ENCODE measurements at regions not wholly inside any gene's neighbourhood (a gene's known extent, or its start where the extent isn't known, plus 50 kb on each side); places are given as distances from the start of the nearest gene placed in this dataset. TPM values are rescaled to one million over a fixed set of nuclear protein-coding genes. Genes with fewer than 3 reads are reported as not detected.
"Not testable (repeated sequence)": the region's sequence is repeated elsewhere in the genome, so short reads cannot be mapped to it uniquely, and the experiment has no call there.

DNA sequence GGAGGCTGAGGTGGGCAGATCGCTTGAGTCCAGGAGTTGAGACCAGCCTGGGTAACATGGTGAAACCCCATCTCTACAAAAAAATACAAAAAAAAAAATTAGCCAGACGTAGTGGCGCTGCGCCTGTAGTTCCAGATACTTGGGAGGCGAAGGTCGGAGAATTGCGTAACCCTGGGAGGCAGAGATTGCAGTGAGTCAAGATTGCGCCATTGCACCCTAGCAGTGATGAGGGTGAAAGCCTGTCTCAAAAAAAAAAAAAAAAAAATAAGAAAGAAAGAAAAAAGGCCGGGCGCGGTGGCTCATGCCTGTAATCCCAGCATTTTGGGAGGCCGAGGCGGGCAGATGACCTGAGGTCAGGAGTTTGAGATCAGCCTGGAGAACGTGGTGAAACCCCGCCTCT is 85.3 kb upstream of the XIST start:
- H3K36me3 ChIP-seq (ENCODE audit: insufficient read depth); H3K27ac ChIP-seq (ENCODE audit: low read depth); DNase-seq (ENCODE audit: extremely low spot score); H3K4me1 ChIP-seq (ENCODE audit: insufficient read depth); H3K4me3 ChIP-seq (ENCODE audit: low read depth, low read length): not testable (repeated sequence)
- 94% methylated on average over 15 of the region's 15 CpGs for WGBS

DNA sequence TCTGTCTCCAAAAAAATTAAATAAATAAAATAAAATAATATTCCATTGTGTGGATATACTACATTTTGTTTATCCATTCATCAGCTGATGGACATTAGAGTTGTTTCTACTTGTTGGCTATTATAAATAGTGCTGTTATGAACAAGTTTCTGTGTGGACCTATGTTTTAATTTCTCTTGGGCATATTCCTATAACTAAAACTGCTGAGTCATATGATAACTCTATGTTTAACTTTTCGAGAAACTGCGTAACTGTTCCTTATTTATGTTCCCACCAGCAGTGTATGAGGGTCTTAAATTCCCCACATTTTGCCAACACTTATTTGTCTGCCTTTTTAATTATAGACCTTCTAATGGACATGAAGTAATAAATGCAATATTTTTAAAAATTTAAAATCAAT is 80.0 kb upstream of the XIST start:
- H3K27ac ChIP-seq (ENCODE audit: low read depth) = no peak overlapping the region
- H3K4me3 ChIP-seq (ENCODE audit: low read depth, low read length) = no peak overlapping the region
- WGBS = 83% methylated on average over 2 of the region's 2 CpGs
- DNase-seq (ENCODE audit: extremely low spot score) = no peak
- H3K36me3 ChIP-seq (ENCODE audit: insufficient read depth) = no peaks in the 10 kb centered on the region
- no peaks in the 10 kb centered on the region for H3K4me1 ChIP-seq (ENCODE audit: insufficient read depth)

DNA sequence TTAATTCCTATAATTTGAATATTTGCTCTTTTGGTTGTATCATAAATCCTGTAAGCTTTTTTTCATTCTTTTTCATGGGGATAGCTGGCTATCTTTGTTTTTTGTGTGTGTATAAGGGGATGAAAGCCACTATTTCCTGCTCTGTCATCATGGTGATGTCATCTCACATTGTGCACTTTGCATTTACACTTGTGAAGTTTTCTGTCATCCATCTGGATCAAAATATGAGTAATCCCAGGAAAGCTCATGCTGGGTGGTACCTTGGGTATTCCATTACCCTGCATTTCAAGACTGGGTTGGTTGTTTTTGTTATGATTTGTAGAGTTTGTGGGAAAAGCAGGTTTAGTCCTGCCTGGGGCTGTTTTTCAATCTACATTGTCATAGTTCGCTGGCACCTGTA is 77.8 kb upstream of the XIST start:
- DNase-seq (ENCODE audit: extremely low spot score) = no peak
- Histone ChIP-seq H3K4me3 (ENCODE audit: low read depth, low read length) (no peak overlapping the region), H3K4me1 (ENCODE audit: insufficient read depth) (no peaks in the 10 kb centered on the region), H3K27ac (ENCODE audit: low read depth) (no peak overlapping the region), H3K36me3 (ENCODE audit: insufficient read depth) (no peaks in the 10 kb centered on the region)
- 100% methylated on average over 1 of the region's 1 CpG for WGBS

DNA sequence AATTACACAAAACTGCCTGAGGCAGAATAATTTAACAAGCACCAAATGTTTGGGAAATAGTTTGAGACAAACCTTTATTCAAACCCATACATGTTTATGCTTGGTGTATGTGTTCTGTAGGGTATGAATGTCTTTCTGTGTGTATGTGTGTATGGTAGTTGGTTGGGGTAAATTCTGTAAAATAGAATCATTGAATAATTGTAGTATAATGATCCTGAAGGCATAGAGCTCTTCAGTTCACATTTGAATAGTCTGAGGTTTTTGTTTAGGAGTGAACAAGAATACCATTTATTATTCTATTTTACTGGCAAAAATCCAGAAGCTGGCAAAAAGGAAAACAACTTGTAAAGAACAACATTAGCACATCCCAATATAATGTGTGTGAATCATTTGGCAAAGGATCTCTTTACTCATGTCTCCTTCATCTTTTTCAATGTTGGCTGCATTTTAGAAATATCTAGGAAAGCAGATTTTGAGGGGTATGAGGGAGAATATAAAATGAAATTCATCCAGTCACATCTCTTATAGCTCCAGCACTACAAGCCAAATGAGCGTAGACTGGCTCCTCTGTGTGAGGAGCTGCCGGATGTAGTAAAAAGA is 70.4 kb upstream of the XIST start:
- no peak for DNase-seq (ENCODE audit: extremely low spot score)
- 65% methylated on average over 2 of the region's 2 CpGs for WGBS
- H3K27ac ChIP-seq (ENCODE audit: low read depth) = no peak overlapping the region
- no peaks in the 10 kb centered on the region for H3K4me1 ChIP-seq (ENCODE audit: insufficient read depth)
- H3K4me3 ChIP-seq (ENCODE audit: low read depth, low read length) = no peak overlapping the region
- H3K36me3 ChIP-seq (ENCODE audit: insufficient read depth) = no peaks in the 10 kb centered on the region

DNA sequence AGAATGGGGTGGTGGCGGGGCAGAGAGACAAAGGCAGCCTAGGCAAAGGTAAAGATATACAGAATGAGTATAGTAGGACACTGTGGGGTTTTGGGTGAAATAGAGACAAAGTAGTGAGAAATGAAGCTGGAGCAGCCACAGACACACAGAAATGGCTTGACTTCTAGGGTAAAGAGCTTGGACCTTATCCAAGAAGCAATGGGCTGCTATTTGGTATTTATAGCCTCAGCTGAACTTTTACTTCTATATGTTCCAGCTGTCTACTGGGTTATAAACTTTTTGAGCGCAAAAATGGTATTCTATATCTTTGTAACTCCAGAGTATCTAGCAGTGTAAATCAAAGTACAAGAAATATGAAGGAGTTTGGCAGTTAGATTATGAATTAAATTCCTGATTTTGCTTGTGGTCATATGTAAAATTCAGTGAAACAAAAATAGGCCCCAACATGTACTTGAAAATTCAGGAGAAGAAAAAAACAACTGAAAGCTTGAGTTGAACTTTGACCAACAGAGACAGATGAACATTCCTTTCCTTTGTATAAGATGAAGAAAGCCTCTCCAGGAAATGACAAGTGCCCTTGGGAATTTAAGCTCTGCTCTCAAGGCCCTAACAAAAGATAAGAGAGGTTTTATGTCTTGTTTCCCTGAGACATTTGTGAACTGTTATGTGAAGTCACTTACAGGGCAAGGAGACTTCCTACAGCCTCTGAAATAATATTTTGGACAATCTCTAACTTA is 64.6 kb upstream of the XIST start:
- H3K36me3 ChIP-seq (ENCODE audit: insufficient read depth) = no peaks in the 10 kb centered on the region
- H3K4me1 ChIP-seq (ENCODE audit: insufficient read depth) = no peaks in the 10 kb centered on the region
- WGBS = 55% methylated on average over 2 of the region's 2 CpGs
- DNase-seq (ENCODE audit: extremely low spot score) = peak; percentile 6
- H3K27ac ChIP-seq (ENCODE audit: low read depth) = no peak overlapping the region
- no peak overlapping the region for H3K4me3 ChIP-seq (ENCODE audit: low read depth, low read length)

DNA sequence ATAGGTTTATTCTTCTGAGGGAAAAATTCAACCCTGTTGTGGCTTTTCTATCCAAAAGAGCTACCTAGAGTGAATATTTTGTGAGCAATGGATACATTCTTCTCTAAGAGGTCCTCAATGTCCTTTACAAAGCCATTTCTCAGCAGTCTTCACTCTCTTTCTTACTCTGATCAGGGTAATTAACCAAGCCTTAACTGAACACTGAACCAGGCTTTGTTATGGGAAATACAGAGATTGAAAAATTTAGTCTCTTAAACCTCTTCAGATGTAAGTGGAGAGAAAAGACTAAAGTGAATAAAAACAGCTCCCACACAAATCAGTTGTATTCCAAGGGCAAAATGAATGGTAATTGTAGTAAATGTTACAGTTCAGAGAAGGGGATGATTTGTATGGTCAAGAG is 64.0 kb upstream of the XIST start:
- H3K4me1 ChIP-seq (ENCODE audit: insufficient read depth) = no peaks in the 10 kb centered on the region
- DNase-seq (ENCODE audit: extremely low spot score) = no peak
- no peak overlapping the region for H3K4me3 ChIP-seq (ENCODE audit: low read depth, low read length)
- no peaks in the 10 kb centered on the region for H3K36me3 ChIP-seq (ENCODE audit: insufficient read depth)
- H3K27ac ChIP-seq (ENCODE audit: low read depth) = no peak overlapping the region

DNA sequence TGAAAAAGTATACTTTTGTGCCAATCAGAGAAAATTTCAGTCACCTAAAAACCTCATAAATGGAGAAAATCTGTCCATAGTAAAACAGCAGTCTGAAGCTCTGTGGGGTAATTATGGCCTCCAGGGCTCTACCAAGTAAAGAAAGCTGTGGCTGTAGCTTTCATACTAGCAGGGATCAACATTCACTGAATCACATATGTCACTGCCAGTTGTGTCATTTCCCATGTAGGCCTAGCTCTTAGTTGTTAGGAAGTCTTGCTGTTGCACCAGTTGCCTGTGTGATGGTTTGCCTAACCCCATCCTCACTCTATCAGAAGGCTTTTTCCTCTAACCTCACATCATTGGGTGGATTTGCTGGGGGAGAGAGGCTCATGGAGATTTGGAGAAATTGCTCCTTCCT is 62.3 kb upstream of the XIST start:
- not testable (repeated sequence) for DNase-seq (ENCODE audit: extremely low spot score); H3K4me1 ChIP-seq (ENCODE audit: insufficient read depth)

DNA sequence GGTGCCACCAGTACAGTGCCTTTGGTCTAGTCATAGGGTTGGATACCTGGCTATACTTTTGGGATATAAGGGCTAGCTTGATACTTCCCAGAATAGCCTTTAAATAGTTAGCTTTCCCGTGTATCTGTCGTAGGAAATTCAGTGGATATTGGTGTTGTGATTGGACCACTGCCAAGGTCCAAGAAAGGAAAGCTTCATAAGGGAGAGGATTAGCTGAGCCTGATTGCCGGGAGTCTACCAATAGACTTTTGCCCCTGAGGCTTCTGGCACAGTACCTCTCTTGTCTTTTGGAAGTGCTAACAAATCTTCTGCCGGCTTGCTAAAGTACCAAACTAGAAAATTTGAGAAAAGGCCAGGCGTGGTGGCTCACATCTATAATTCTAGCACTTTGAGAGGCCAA is 61.1 kb upstream of the XIST start:
- WGBS = 33% methylated on average over 5 of the region's 5 CpGs
- no peak overlapping the region for H3K4me3 ChIP-seq (ENCODE audit: low read depth, low read length)
- no peaks in the 10 kb centered on the region for H3K4me1 ChIP-seq (ENCODE audit: insufficient read depth)
- no peak overlapping the region for H3K27ac ChIP-seq (ENCODE audit: low read depth)
- no peak for DNase-seq (ENCODE audit: extremely low spot score)
- no peaks in the 10 kb centered on the region for H3K36me3 ChIP-seq (ENCODE audit: insufficient read depth)

More for the DNA sequence above, 62.3 kb upstream of the XIST start:
- H3K27ac ChIP-seq (ENCODE audit: low read depth); H3K36me3 ChIP-seq (ENCODE audit: insufficient read depth); H3K4me3 ChIP-seq (ENCODE audit: low read depth, low read length): not testable (repeated sequence)

DNA sequence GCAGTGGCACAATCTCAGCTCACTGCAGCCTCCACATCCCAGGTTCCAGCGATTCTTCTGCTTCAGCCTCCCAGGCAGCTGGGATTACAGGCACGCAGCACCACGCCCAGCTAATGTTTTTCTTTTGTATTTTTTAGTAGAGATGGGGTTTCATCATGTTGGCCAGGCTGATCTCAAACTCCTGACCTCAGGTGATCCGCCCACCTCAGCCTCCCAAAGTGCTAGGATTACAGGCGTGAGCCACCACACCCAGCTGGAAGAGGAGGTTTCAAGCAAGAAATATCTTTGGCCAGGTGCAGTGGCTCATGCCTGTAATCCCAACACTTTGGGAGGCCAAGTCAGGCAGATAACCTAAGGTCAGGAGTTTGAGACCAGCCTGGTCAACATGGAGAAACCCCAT is 59.4 kb upstream of the XIST start:
- H3K4me3 ChIP-seq (ENCODE audit: low read depth, low read length); H3K4me1 ChIP-seq (ENCODE audit: insufficient read depth); H3K36me3 ChIP-seq (ENCODE audit: insufficient read depth); DNase-seq (ENCODE audit: extremely low spot score); H3K27ac ChIP-seq (ENCODE audit: low read depth): not testable (repeated sequence)
- WGBS = 96% methylated on average over 5 of the region's 5 CpGs

DNA sequence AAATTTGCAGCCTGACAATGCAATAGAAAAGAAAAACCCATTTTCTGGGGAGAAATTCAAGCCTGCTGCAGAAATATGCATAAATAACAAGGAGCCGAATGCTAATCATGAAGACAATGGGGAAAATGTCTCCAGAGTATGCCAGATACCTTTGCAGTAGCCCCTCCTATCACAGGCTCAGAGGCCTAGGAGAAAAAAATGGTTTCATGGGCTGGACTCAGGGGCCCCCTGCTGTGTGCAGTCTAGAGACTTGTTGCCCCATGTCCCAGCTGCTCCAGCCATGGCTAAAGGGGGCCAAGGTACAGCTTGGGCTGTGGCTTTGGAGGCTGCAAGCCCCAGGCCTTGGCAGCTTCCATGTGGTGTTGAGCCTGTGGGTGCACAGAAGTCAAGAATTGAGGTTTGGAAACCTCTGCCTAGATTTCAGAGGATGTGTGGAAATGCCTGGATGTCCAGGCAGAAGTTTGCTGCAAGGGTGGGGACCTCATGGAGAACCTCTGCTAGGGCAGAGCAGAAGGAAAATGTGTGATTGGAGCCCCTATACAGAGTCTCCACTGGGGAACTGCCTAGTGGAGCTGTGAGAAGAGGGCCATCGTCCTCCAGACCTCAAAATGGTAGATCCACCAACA is 53.3 kb upstream of the XIST start:
- not testable (repeated sequence) for H3K4me1 ChIP-seq (ENCODE audit: insufficient read depth); H3K36me3 ChIP-seq (ENCODE audit: insufficient read depth); DNase-seq (ENCODE audit: extremely low spot score); H3K27ac ChIP-seq (ENCODE audit: low read depth); H3K4me3 ChIP-seq (ENCODE audit: low read depth, low read length)
- 94% methylated on average over 2 of the region's 2 CpGs for WGBS

DNA sequence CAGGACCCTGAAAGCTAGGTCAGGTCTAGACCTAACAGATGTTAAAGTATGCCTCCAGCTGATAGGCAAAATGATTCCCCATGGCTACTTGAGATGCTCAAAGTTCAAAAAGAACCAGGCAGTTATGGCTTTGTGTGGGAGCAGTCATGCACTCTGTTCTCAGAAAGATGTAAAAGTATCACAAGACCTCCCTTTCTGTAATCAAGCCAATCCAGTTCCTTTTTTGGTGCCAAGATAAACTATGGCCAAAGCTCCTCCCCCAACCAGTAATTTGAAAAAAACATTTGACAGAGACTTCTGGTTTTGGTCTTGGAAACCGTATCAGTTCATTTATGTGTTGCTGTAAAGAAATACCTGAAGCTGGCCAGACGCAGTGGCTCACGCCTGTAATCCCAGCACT is 51.4 kb upstream of the XIST start:
- no peak overlapping the region for H3K4me3 ChIP-seq (ENCODE audit: low read depth, low read length)
- no peak overlapping the region for H3K27ac ChIP-seq (ENCODE audit: low read depth)
- H3K4me1 ChIP-seq (ENCODE audit: insufficient read depth) = no peaks in the 10 kb centered on the region
- no peaks in the 10 kb centered on the region for H3K36me3 ChIP-seq (ENCODE audit: insufficient read depth)
- 43% methylated on average over 3 of the region's 3 CpGs for WGBS
- DNase-seq (ENCODE audit: extremely low spot score) = no peak

Small RNA genes in the stretch of these regions (small RNA-seq; reads per million reads assigned to genes)
- gene ATP5MDP1 (not detected), gene DDX3P2 (not detected), gene MIR374B (63.2 reads per million, percentile 97 among the genes with 10 or more reads in this experiment), gene MIR421 (122 reads per million, percentile 97 among the genes with 10 or more reads in this experiment), gene RF02124 (not detected), gene RF02125 (not detected)

Data from urinary bladder (tissue), 4 donors.